ENCODE measurements at regions not wholly inside any gene's neighbourhood (a gene's known extent, or its start where the extent isn't known, plus 50 kb on each side); places are given as distances from the start of the nearest gene placed in this dataset.

- H3K36me3 ChIP-seq (ENCODE audit: control insufficient read depth in 2 of 2, extremely low read depth in 1 of 2, insufficient read depth in 2 of 2, low read length in 2 of 2), result no peaks in the 10 kb centered on the region
- H3K4me3 ChIP-seq (replicated peaks in 1 of 3; ENCODE audit: insufficient read depth in 1 of 3, low read depth in 1 of 3, low read length in 3 of 3), result no peak overlapping the region
- no peak overlapping the region for H3K4me2 ChIP-seq (ENCODE audit: insufficient read depth, low read length)
- dilution Hi-C loops (cut with MboI; ENCODE audit: extremely low pct_ligation_motif_present, low sequenced_read_pairs) (no loop called here), intact Hi-C loops (cut with micrococcal nuclease) (no loop called here)
- DNase-seq (ENCODE audit: low read depth, low spot score) (no peak), FAIRE-seq (no peak)
- H3K9me1 ChIP-seq (replicated peaks; ENCODE audit: control insufficient read depth, extremely low read depth, insufficient read depth, low read length), result no peaks in the 10 kb centered on the region
- POLR2A ChIA-PET, result no interaction called here
- H4K20me1 ChIP-seq (replicated peaks; ENCODE audit: control insufficient read depth, extremely low read depth, insufficient read depth, low read length), result no peaks in the 10 kb centered on the region
- no peak overlapping the region for H3K9ac ChIP-seq (replicated peaks; ENCODE audit: extremely low read depth, insufficient read depth, low read length)
- H3K4me1 ChIP-seq (ENCODE audit: control insufficient read depth, extremely low read depth, insufficient read depth, low read length), result no peaks in the 10 kb centered on the region
- TF ChIP-seq EZH2 (IDR thresholded peaks at IDR 0.05; ENCODE audit: borderline replicate concordance, low read depth, low read length, severe bottlenecking) (no peak), MAX (IDR thresholded peaks at IDR 0.05; ENCODE audit: insufficient read depth, insufficient read length) (no peak), CTCF (IDR thresholded peaks at IDR 0.05; ENCODE audit: extremely low read depth in 1 of 2, insufficient read depth in 1 of 2, low read depth in 1 of 2, low read length in 2 of 2) (no peak), FOS (IDR thresholded peaks at IDR 0.05; ENCODE audit: borderline replicate concordance, insufficient read depth, low read length) (no peak), POLR2AphosphoS5 (IDR thresholded peaks at IDR 0.05; ENCODE audit: insufficient read depth, low read depth, low read length) (no peak), JUN (IDR thresholded peaks at IDR 0.05; ENCODE audit: borderline replicate concordance, insufficient read depth, insufficient read length, low read depth) (no peak), POLR2A (IDR thresholded peaks at IDR 0.05; ENCODE audit: low read depth, low read length) (no peak)
- BruUV-seq (replicated peaks), result no TSS peak
- no peak overlapping the region for H3K27ac ChIP-seq (ENCODE audit: insufficient read depth, low read depth, low read length)
- CTCF ChIA-PET, result no interaction called here
- H3K79me2 ChIP-seq (ENCODE audit: control insufficient read depth, insufficient read depth, low read length), result no peaks in the 10 kb centered on the region
- no peaks in the 10 kb centered on the region for H3K9me3 ChIP-seq (replicated peaks; ENCODE audit: control insufficient read depth, insufficient read depth, low read length)
- no peak overlapping the region for H2AFZ ChIP-seq (ENCODE audit: low read depth, low read length)
- no peaks in the 10 kb centered on the region for H3K27me3 ChIP-seq (ENCODE audit: control insufficient read depth in 2 of 2, insufficient read depth in 2 of 2, low read length in 2 of 2)
These were observed 266.9 kb downstream of the SPATA18 start for GRCh38 chr4:52317981-52318380.
